ENCODE measurements at regions not wholly inside any gene's neighbourhood (a gene's known extent, or its start where the extent isn't known, plus 50 kb on each side); places are given as distances from the start of the nearest gene placed in this dataset.

GRCh38 chr1:91104712-91105111 lies 82.9 kb upstream of the ZNF644 start:
- no peaks in the 10 kb centered on the region for H3K4me1 ChIP-seq (ENCODE audit: control insufficient read depth in 1 of 2, insufficient read depth in 2 of 2, low read length in 2 of 2)
- no peak overlapping the region for H2AFZ ChIP-seq (ENCODE audit: insufficient read depth, low read depth, low read length, poor library complexity, severe bottlenecking)
- H3K4me3 ChIP-seq (replicated peaks in 1 of 3; ENCODE audit: low read depth in 2 of 3, low read length in 3 of 3), result no peak overlapping the region
- H3K36me3 Mint-ChIP-seq, result no peaks in the 10 kb centered on the region
- H3K27ac Mint-ChIP-seq, result no peak overlapping the region
- no peak overlapping the region for H3K4me2 ChIP-seq (replicated peaks; ENCODE audit: extremely low read depth, low read length, poor library complexity, severe bottlenecking)
- no peaks in the 10 kb centered on the region for H3K9me3 ChIP-seq (replicated peaks in 1 of 2; ENCODE audit: control insufficient read depth in 1 of 2, insufficient read depth in 1 of 2, low read length in 2 of 2)
- no peak overlapping the region for H3K4me3 Mint-ChIP-seq
- no peaks in the 10 kb centered on the region for H3K36me3 ChIP-seq (replicated peaks in 1 of 2; ENCODE audit: control insufficient read depth in 1 of 2, insufficient read depth in 2 of 2, low read length in 2 of 2)
- H3K27ac ChIP-seq (ENCODE audit: low read depth in 1 of 2, low read length in 2 of 2), result no peak overlapping the region
- peaks cover 5% of the 10 kb centered on the region for H3K4me1 Mint-ChIP-seq
- H4K20me1 ChIP-seq (ENCODE audit: insufficient read depth, low read length), result no peaks in the 10 kb centered on the region
- H3K9ac ChIP-seq (ENCODE audit: insufficient read depth, low read length, poor library complexity, severe bottlenecking), result no peak overlapping the region
- DNase-seq, result no peak
- H3K9me3 Mint-ChIP-seq, result peaks cover 0 to 2% (median 0%) of the 10 kb centered on the region in 7 donors
- peaks cover 4 to 11% (median 7%) of the 10 kb centered on the region in 3 donors for H3K27me3 Mint-ChIP-seq (ENCODE audit: low read depth in 3 of 3)
- no peaks in the 10 kb centered on the region for H3K79me2 ChIP-seq (ENCODE audit: insufficient read depth, low read length)
- no peak for TF ChIP-seq CTCF (IDR thresholded peaks at IDR 0.05)
- intact Hi-C loops (cut with micrococcal nuclease), result no loop called here
- peaks cover 2 to 4% of the 10 kb centered on the region in 2 donors for H3K27me3 ChIP-seq (ENCODE audit: control insufficient read depth in 2 of 2, insufficient read depth in 2 of 2, low read length in 2 of 2)

- no peak overlapping the region for H2AFZ ChIP-seq (ENCODE audit: insufficient read depth, low read depth, low read length, poor library complexity, severe bottlenecking)
- Mint-ChIP-seq H3K36me3 (no peaks in the 10 kb centered on the region), H3K27me3 (ENCODE audit: low read depth in 3 of 3) (peaks cover 11 to 19% (median 12%) of the 10 kb centered on the region in 3 donors), H3K4me1 (peaks cover 5% of the 10 kb centered on the region), H3K4me3 (peak overlapping the region in 1 of 2 donors; percentile 59), H3K9me3 (peaks cover 0 to 3% (median 0%) of the 10 kb centered on the region in 7 donors), H3K27ac (no peak overlapping the region)
- no peaks in the 10 kb centered on the region for H3K36me3 ChIP-seq (replicated peaks in 1 of 2; ENCODE audit: control insufficient read depth in 1 of 2, insufficient read depth in 2 of 2, low read length in 2 of 2)
- H4K20me1 ChIP-seq (ENCODE audit: insufficient read depth, low read length), result no peaks in the 10 kb centered on the region
- H3K9me3 ChIP-seq (replicated peaks in 1 of 2; ENCODE audit: control insufficient read depth in 1 of 2, insufficient read depth in 1 of 2, low read length in 2 of 2), result no peaks in the 10 kb centered on the region
- no peak for TF ChIP-seq CTCF (IDR thresholded peaks at IDR 0.05)
- no peak overlapping the region for H3K27ac ChIP-seq (ENCODE audit: low read depth in 1 of 2, low read length in 2 of 2)
- H3K9ac ChIP-seq (ENCODE audit: insufficient read depth, low read length, poor library complexity, severe bottlenecking), result no peak overlapping the region
- WGBS (ENCODE audit: insufficient coverage), result 100% methylated on average over 1 of the region's 5 CpGs
- H3K4me2 ChIP-seq (replicated peaks; ENCODE audit: extremely low read depth, low read length, poor library complexity, severe bottlenecking), result no peak overlapping the region
- H3K4me1 ChIP-seq (ENCODE audit: control insufficient read depth in 1 of 2, insufficient read depth in 2 of 2, low read length in 2 of 2), result no peaks in the 10 kb centered on the region
- no peaks in the 10 kb centered on the region for H3K79me2 ChIP-seq (ENCODE audit: insufficient read depth, low read length)
- intact Hi-C loops (cut with micrococcal nuclease), result no loop called here
- peaks cover 2 to 6% of the 10 kb centered on the region in 2 donors for H3K27me3 ChIP-seq (ENCODE audit: control insufficient read depth in 2 of 2, insufficient read depth in 2 of 2, low read length in 2 of 2)
- no peak overlapping the region for H3K4me3 ChIP-seq (replicated peaks in 1 of 3; ENCODE audit: low read depth in 2 of 3, low read length in 3 of 3)
- no peak for DNase-seq
These were observed 79.5 kb upstream of the ZNF644 start for GRCh38 chr1:91101328-91101727.
